ENCODE measurements at regions not wholly inside any gene's neighbourhood (a gene's known extent, or its start where the extent isn't known, plus 50 kb on each side); places are given as distances from the start of the nearest gene placed in this dataset.

DNA sequence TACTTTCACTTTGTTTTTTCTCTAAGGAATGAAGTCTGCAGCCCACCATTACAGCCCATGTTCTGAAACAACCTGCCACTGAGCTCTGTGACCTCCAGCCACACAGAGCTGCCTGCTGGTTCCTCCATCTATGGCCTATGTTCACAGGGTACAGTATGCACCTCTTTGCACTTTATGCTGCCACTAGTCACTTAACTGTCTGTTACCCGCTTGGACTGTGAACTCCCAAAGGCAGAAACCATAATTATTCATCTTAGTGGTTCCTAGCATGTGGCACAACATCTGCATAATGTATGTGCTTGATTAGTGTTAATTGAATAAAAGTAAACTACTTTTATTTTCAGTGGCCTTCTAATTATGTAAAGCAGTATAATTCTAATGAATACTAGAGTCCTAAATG lies 95.5 kb upstream of the BET1 start:
- TF ChIP-seq, protein P1, sequence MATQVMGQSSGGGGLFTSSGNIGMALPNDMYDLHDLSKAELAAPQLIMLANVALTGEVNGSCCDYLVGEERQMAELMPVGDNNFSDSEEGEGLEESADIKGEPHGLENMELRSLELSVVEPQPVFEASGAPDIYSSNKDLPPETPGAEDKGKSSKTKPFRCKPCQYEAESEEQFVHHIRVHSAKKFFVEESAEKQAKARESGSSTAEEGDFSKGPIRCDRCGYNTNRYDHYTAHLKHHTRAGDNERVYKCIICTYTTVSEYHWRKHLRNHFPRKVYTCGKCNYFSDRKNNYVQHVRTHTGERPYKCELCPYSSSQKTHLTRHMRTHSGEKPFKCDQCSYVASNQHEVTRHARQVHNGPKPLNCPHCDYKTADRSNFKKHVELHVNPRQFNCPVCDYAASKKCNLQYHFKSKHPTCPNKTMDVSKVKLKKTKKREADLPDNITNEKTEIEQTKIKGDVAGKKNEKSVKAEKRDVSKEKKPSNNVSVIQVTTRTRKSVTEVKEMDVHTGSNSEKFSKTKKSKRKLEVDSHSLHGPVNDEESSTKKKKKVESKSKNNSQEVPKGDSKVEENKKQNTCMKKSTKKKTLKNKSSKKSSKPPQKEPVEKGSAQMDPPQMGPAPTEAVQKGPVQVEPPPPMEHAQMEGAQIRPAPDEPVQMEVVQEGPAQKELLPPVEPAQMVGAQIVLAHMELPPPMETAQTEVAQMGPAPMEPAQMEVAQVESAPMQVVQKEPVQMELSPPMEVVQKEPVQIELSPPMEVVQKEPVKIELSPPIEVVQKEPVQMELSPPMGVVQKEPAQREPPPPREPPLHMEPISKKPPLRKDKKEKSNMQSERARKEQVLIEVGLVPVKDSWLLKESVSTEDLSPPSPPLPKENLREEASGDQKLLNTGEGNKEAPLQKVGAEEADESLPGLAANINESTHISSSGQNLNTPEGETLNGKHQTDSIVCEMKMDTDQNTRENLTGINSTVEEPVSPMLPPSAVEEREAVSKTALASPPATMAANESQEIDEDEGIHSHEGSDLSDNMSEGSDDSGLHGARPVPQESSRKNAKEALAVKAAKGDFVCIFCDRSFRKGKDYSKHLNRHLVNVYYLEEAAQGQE (IDR thresholded peaks at IDR 0.05; ENCODE audit: borderline replicate concordance): no peak
- TF ChIP-seq RAD21 (conservative IDR thresholded peaks at IDR 0.05) (no peak), EZH2 (IDR thresholded peaks at IDR 0.05; ENCODE audit: borderline replicate concordance, insufficient read depth, low read length, poor library complexity, severe bottlenecking) (no peak), SMC3 (conservative IDR thresholded peaks at IDR 0.05; ENCODE audit: poor library complexity) (no peak), EP300 (conservative IDR thresholded peaks at IDR 0.05; ENCODE audit: poor library complexity, severe bottlenecking) (no peak), TAF1 (IDR thresholded peaks at IDR 0.05; ENCODE audit: low read depth) (no peak), MXI1 (conservative IDR thresholded peaks at IDR 0.05; ENCODE audit: poor library complexity, severe bottlenecking) (no peak), POLR2AphosphoS5 (IDR thresholded peaks at IDR 0.05) (no peak)
- TF ChIP-seq, protein P2, sequence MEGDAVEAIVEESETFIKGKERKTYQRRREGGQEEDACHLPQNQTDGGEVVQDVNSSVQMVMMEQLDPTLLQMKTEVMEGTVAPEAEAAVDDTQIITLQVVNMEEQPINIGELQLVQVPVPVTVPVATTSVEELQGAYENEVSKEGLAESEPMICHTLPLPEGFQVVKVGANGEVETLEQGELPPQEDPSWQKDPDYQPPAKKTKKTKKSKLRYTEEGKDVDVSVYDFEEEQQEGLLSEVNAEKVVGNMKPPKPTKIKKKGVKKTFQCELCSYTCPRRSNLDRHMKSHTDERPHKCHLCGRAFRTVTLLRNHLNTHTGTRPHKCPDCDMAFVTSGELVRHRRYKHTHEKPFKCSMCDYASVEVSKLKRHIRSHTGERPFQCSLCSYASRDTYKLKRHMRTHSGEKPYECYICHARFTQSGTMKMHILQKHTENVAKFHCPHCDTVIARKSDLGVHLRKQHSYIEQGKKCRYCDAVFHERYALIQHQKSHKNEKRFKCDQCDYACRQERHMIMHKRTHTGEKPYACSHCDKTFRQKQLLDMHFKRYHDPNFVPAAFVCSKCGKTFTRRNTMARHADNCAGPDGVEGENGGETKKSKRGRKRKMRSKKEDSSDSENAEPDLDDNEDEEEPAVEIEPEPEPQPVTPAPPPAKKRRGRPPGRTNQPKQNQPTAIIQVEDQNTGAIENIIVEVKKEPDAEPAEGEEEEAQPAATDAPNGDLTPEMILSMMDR (IDR thresholded peaks at IDR 0.05; ENCODE audit: poor library complexity, severe bottlenecking): no peak
- Histone ChIP-seq H4K20me1 (ENCODE audit: insufficient read depth) (no peaks in the 10 kb centered on the region), H3K79me2 (replicated peaks; ENCODE audit: insufficient read depth, low read length) (no peaks in the 10 kb centered on the region)

DNA sequence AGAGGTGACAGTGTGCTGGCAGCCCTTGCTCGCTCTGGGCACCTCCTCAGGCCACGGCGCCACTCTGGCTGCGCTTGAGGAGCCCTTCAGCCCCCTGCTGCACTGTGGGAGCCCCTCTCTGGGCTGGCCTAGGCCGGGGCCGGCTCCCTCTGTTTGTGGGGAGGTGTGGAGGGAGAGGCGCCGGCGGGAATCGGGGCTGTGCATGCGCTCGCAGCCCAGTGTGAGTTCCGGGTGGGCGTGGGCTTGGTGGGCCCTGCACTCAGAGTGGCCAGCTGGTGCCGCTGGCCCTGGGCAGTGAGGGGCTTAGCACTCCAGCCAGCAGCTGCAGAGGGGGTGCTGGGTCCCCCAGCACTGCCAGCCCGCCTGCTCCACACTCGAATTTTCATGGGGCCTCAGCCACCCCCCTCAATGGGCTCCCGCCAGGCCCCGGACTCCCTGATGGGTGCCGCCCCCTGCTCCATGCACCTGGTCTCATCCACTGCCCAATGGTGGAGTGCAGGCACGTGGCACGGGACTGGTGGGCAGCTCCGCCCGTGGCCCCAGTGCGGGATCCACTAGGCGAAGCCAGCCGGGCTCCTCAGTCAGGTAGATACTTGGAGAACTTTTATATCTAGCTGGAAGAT lies 96.7 kb upstream of the BET1 start:
- H3K9me2 ChIP-seq (ENCODE audit: insufficient read depth, low read length): no peaks in the 10 kb centered on the region
- no peaks in the 10 kb centered on the region for H3F3A ChIP-seq (ENCODE audit: insufficient read depth, low read length, poor library complexity, severe bottlenecking)
- TF ChIP-seq POLR2AphosphoS5 (IDR thresholded peaks at IDR 0.05) (no peak), TAF1 (IDR thresholded peaks at IDR 0.05; ENCODE audit: low read depth) (no peak)
- no peaks in the 10 kb centered on the region for H3K9me3 ChIP-seq (ENCODE audit: low read length)
- no peak overlapping the region for H3K4me3 ChIP-seq (ENCODE audit: low read length)
- no peak overlapping the region for H3K27ac ChIP-seq (ENCODE audit: low read length)
- no peaks in the 10 kb centered on the region for H3K27me3 ChIP-seq (ENCODE audit: insufficient read depth, low read depth, low read length)
- no peaks in the 10 kb centered on the region for H3K79me2 ChIP-seq (replicated peaks; ENCODE audit: insufficient read depth, low read length)
- no peaks in the 10 kb centered on the region for H3K36me3 ChIP-seq (ENCODE audit: insufficient read depth, low read length)
- no peak overlapping the region for H3K4me2 ChIP-seq (ENCODE audit: low read length)
- no peaks in the 10 kb centered on the region for H4K20me1 ChIP-seq (ENCODE audit: insufficient read depth)
- no peak overlapping the region for H2AFZ ChIP-seq (ENCODE audit: low read depth, low read length)
- H3K9ac ChIP-seq (ENCODE audit: low read length): no peak overlapping the region

More for the DNA sequence above, 95.5 kb upstream of the BET1 start:
- Histone ChIP-seq H3K4me2 (ENCODE audit: low read length) (no peak overlapping the region), H3K36me3 (ENCODE audit: insufficient read depth, low read length) (no peaks in the 10 kb centered on the region), H3K9me2 (ENCODE audit: insufficient read depth, low read length) (no peaks in the 10 kb centered on the region), H3K9ac (ENCODE audit: low read length) (no peak overlapping the region), H3K27ac (ENCODE audit: low read length) (no peak overlapping the region), H2AFZ (ENCODE audit: low read depth, low read length) (no peak overlapping the region), H3K9me3 (ENCODE audit: low read length) (no peaks in the 10 kb centered on the region), H3F3A (ENCODE audit: insufficient read depth, low read length, poor library complexity, severe bottlenecking) (no peaks in the 10 kb centered on the region), H3K27me3 (ENCODE audit: insufficient read depth, low read depth, low read length) (no peaks in the 10 kb centered on the region), H3K4me3 (ENCODE audit: low read length) (no peak overlapping the region)
